Ishikawa (cell line): ENCODE measurements at regions not wholly inside any gene's neighbourhood (a gene's known extent, or its start where the extent isn't known, plus 50 kb on each side); places are given as distances from the start of the nearest gene placed in this dataset.

Source experiments
- EGR1 ChIP-seq: IDR thresholded peaks from 2 replicates; pipeline ENCODE4 v1.6.1; 2012
- YY1 ChIP-seq: IDR thresholded peaks from 2 replicates; pipeline ENCODE4 v1.6.1; 2012; ENCODE audit warnings: low read depth
- TF ChIP-seq, protein P1 (sequence below): IDR thresholded peaks from 2 replicates; pipeline ENCODE4 v1.6.1; 2012; ENCODE audit warnings: low read depth, mild to moderate bottlenecking
- TF ChIP-seq, protein P2 (sequence below): IDR thresholded peaks from 2 replicates; pipeline ENCODE4 v1.6.1; 2012

DNA sequence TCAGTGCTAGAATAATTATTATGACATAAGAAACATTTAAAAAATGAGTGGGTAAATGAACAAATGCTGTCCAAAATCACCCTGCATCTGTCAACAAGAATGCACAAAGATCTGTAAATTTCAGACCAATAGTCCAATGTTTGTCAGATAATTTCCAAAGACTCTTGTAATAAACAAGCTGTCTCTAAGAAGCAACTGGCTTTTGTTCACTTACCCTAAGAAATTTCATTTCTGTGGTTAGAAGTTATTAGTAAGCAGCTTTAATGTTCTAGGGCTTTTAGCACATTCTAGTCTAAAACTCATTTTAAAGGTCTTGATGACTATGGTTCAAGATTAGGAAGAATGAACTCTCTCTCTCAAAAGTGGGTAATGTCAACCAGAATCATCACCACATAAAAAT lies 560.3 kb upstream of the SMIM31 start:
- TF ChIP-seq, protein P1, sequence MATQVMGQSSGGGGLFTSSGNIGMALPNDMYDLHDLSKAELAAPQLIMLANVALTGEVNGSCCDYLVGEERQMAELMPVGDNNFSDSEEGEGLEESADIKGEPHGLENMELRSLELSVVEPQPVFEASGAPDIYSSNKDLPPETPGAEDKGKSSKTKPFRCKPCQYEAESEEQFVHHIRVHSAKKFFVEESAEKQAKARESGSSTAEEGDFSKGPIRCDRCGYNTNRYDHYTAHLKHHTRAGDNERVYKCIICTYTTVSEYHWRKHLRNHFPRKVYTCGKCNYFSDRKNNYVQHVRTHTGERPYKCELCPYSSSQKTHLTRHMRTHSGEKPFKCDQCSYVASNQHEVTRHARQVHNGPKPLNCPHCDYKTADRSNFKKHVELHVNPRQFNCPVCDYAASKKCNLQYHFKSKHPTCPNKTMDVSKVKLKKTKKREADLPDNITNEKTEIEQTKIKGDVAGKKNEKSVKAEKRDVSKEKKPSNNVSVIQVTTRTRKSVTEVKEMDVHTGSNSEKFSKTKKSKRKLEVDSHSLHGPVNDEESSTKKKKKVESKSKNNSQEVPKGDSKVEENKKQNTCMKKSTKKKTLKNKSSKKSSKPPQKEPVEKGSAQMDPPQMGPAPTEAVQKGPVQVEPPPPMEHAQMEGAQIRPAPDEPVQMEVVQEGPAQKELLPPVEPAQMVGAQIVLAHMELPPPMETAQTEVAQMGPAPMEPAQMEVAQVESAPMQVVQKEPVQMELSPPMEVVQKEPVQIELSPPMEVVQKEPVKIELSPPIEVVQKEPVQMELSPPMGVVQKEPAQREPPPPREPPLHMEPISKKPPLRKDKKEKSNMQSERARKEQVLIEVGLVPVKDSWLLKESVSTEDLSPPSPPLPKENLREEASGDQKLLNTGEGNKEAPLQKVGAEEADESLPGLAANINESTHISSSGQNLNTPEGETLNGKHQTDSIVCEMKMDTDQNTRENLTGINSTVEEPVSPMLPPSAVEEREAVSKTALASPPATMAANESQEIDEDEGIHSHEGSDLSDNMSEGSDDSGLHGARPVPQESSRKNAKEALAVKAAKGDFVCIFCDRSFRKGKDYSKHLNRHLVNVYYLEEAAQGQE = no peak
- TF ChIP-seq EGR1 = no peak
- TF ChIP-seq YY1 = no peak
- TF ChIP-seq, protein P2, sequence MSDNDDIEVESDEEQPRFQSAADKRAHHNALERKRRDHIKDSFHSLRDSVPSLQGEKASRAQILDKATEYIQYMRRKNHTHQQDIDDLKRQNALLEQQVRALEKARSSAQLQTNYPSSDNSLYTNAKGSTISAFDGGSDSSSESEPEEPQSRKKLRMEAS = no peak
